BLaER1 treated with 17β-estradiol and CSF1 and Interleukin-3, amounts not matched to agents 10 nM and 100 nM (cell line): ENCODE measurements at regions not wholly inside any gene's neighbourhood (a gene's known extent, or its start where the extent isn't known, plus 50 kb on each side); places are given as distances from the start of the nearest gene placed in this dataset.

Experiments used
- H3K27ac ChIP-seq, 11 experiments: shearing (Covaris generic); formaldehyde crosslinking; 2 replicates each; pipeline ENCODE4 v1.8.1; 2022
- H3K27me3 ChIP-seq, 11 experiments: shearing (Covaris generic); formaldehyde crosslinking; 2 replicates each; pipeline ENCODE4 v1.8.1; 2022
- H3K36me3 ChIP-seq, 11 experiments: shearing (Covaris generic); formaldehyde crosslinking; 2 replicates each; pipeline ENCODE4 v1.8.1; 2022
- H3K4me1 ChIP-seq, 10 experiments: shearing (Covaris generic); formaldehyde crosslinking; 2 replicates each; pipeline ENCODE4 v1.8.1; 2022
- H3K4me2 ChIP-seq, 11 experiments: shearing (Covaris generic); formaldehyde crosslinking; 2 replicates each; pipeline ENCODE4 v1.8.1; 2022
- H3K4me3 ChIP-seq, 10 experiments: shearing (Covaris generic); formaldehyde crosslinking; 2 replicates each; pipeline ENCODE4 v1.8.1; 2022
- H3K9ac ChIP-seq, 11 experiments: shearing (Covaris generic); formaldehyde crosslinking; 2 replicates each; pipeline ENCODE4 v1.8.1; 2022
- H3K9me3 ChIP-seq, 11 experiments: shearing (Covaris generic); formaldehyde crosslinking; replicated peaks in 1 of 11; 2 replicates each; pipeline ENCODE4 v1.8.1; 2022
- H4K20me1 ChIP-seq, 11 experiments: shearing (Covaris generic); formaldehyde crosslinking; 2 replicates each; pipeline ENCODE4 v1.8.1; 2022
- Cebpa-rat ChIP-seq, 11 experiments: shearing (Covaris generic); IDR thresholded peaks; 2 replicates each; pipeline ENCODE4 v1.8.1; 2022

- H4K20me1 ChIP-seq = no peaks in the 10 kb centered on the region
- H3K36me3 ChIP-seq = no peaks in the 10 kb centered on the region
- H3K27ac ChIP-seq = no peak overlapping the region
- no peaks in the 10 kb centered on the region for H3K9me3 ChIP-seq
- H3K27me3 ChIP-seq = no peaks in the 10 kb centered on the region
- no peak for TF ChIP-seq Cebpa-rat (IDR thresholded peaks at IDR 0.05)
- H3K9ac ChIP-seq = no peak overlapping the region
- no peak overlapping the region; a peak in 1 of 22 replicates for H3K4me2 ChIP-seq
- H3K4me3 ChIP-seq = no peak overlapping the region
- H3K4me1 ChIP-seq = peaks cover 0 to 19% (median 8%) of the 10 kb centered on the region in 10 experiments; a peak in 11 of 20 replicates
Measured at GRCh38 chr10:83917537-83918506, 221.5 kb upstream of the GHITM start.

GRCh38 chr10:83919187-83919586, 220.1 kb upstream of the GHITM start:
- H3K27ac ChIP-seq = no peak overlapping the region
- peaks cover 0 to 19% (median 8%) of the 10 kb centered on the region in 10 experiments; a peak in 11 of 20 replicates for H3K4me1 ChIP-seq
- no peak for TF ChIP-seq Cebpa-rat (IDR thresholded peaks at IDR 0.05)
- H3K27me3 ChIP-seq = no peaks in the 10 kb centered on the region
- no peak overlapping the region for H3K4me3 ChIP-seq
- no peak overlapping the region for H3K4me2 ChIP-seq
- no peaks in the 10 kb centered on the region for H4K20me1 ChIP-seq
- H3K9ac ChIP-seq = no peak overlapping the region
- H3K36me3 ChIP-seq = no peaks in the 10 kb centered on the region
- no peaks in the 10 kb centered on the region for H3K9me3 ChIP-seq

GRCh38 chr10:83921984-83922860, 217.1 kb upstream of the GHITM start:
- no peaks in the 10 kb centered on the region for H3K9me3 ChIP-seq
- no peak for TF ChIP-seq Cebpa-rat (IDR thresholded peaks at IDR 0.05)
- H3K9ac ChIP-seq = no peak overlapping the region
- no peak overlapping the region for H3K4me3 ChIP-seq
- no peak overlapping the region for H3K4me2 ChIP-seq
- no peak overlapping the region for H3K27ac ChIP-seq
- no peaks in the 10 kb centered on the region for H4K20me1 ChIP-seq
- H3K36me3 ChIP-seq = no peaks in the 10 kb centered on the region
- peaks cover 0 to 10% (median 0%) of the 10 kb centered on the region in 10 experiments; a peak in 1 of 20 replicates for H3K4me1 ChIP-seq
- no peaks in the 10 kb centered on the region for H3K27me3 ChIP-seq

DNA sequence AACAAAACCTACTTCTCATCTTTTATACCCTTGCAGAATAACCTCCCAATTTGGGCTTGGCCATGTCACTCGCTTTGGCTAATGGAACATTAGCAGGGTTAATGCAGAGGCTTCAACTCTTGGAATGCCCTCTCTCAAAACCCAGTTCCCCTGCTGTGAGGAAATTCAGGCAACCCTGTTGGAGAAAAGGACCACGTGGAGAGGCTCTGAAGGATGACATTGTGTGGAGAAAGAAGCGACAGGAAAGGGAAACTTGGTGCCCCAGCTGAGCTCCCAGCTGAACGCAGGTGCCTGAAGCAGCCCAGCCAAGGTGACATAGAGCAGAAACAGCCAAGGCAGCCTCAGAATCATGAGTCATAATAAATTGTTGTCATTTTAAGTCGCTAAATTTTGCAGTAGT, 214.2 kb upstream of the GHITM start:
- Histone ChIP-seq H3K9ac (no peak overlapping the region), H3K4me2 (no peak overlapping the region), H3K9me3 (no peaks in the 10 kb centered on the region), H3K36me3 (no peaks in the 10 kb centered on the region), H3K4me3 (no peak overlapping the region), H3K27ac (no peak overlapping the region), H4K20me1 (no peaks in the 10 kb centered on the region), H3K4me1 (no peaks in the 10 kb centered on the region), H3K27me3 (no peaks in the 10 kb centered on the region)
- TF ChIP-seq Cebpa-rat (IDR thresholded peaks at IDR 0.05) = no peak

DNA sequence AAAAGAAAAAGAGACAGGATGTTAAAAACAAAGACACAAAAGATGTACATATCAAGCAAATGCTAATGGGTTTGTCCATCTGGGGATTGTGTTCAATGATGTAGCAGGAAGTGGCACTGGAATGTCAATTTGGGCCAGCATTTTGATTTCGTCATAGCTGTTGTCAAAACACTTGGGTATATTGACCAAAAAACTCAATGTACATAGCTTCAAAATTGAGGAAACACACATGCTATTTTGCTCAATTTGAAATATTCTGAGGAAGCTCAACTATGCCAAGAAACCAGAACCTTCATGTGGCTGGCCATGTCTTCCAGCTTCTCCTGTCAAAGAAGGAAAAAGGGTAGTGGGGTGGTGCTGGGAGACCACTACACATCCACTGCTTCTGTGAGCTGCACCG, 212.7 kb upstream of the GHITM start:
- no peak overlapping the region for H3K4me3 ChIP-seq
- no peaks in the 10 kb centered on the region for H3K4me1 ChIP-seq
- no peak overlapping the region for H3K4me2 ChIP-seq
- no peaks in the 10 kb centered on the region for H3K36me3 ChIP-seq
- no peaks in the 10 kb centered on the region for H3K27me3 ChIP-seq
- H3K27ac ChIP-seq = no peak overlapping the region
- H3K9ac ChIP-seq = no peak overlapping the region
- TF ChIP-seq Cebpa-rat (IDR thresholded peaks at IDR 0.05) = no peak
- no peaks in the 10 kb centered on the region for H4K20me1 ChIP-seq
- no peaks in the 10 kb centered on the region for H3K9me3 ChIP-seq

DNA sequence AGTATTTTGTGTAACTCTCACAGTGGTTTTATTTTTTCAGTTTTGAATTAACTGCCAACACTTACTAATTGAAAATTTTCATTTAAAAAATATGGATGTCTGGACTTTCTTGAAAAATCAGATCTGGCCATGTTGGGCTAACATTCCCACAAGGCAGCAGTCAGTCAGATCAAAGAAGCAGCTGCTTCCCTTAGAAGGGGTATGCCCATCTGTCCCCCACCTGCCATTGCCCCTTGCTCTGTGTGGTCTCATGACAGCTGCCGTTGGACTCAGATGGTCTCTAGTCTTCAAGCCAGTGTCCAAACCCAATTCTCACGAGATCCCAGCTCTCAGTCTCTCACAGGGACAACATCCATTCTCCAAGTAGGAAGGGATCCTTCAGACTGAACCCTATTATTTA, 212.1 kb upstream of the GHITM start:
- Histone ChIP-seq H3K27ac (no peak overlapping the region), H4K20me1 (no peaks in the 10 kb centered on the region), H3K4me3 (no peak overlapping the region)

DNA sequence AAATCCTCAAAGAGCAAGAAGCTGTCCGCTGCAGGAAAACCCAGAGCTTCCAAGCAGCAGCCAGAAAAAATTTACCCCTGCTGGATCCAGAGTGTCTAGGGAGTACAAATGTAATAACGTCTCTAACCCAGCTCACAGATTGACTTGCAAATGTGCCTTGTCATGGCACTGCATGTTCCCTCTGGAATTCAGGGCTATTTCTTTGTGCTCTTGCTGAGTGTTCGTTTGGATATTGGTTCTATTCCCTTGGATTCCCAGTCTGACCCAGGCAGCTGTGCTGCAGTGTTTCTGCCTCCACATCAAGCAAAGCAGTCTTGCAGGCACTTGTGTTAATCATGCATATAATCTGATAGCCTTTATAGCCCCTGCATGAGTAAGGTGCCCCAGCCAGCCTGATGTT, 209.9 kb upstream of the GHITM start:
- no peak overlapping the region for H3K27ac ChIP-seq
- H4K20me1 ChIP-seq = no peaks in the 10 kb centered on the region
- no peak overlapping the region for H3K9ac ChIP-seq
- no peaks in the 10 kb centered on the region for H3K9me3 ChIP-seq
- no peak overlapping the region for H3K4me3 ChIP-seq
- peaks cover 0 to 12% (median 9%) of the 10 kb centered on the region in 10 experiments; a peak in 12 of 20 replicates for H3K4me1 ChIP-seq
- H3K27me3 ChIP-seq = no peaks in the 10 kb centered on the region
- no peak for TF ChIP-seq Cebpa-rat (IDR thresholded peaks at IDR 0.05)
- no peaks in the 10 kb centered on the region for H3K36me3 ChIP-seq
- no peak overlapping the region for H3K4me2 ChIP-seq

More for the DNA sequence above, 212.1 kb upstream of the GHITM start:
- H3K9me3 ChIP-seq = no peaks in the 10 kb centered on the region
- H3K36me3 ChIP-seq = no peaks in the 10 kb centered on the region
- no peak overlapping the region for H3K9ac ChIP-seq
- H3K4me2 ChIP-seq = no peak overlapping the region
- TF ChIP-seq Cebpa-rat (IDR thresholded peaks at IDR 0.05) = no peak
- peaks cover 0 to 4% (median 2%) of the 10 kb centered on the region in 10 experiments; a peak in 10 of 20 replicates for H3K4me1 ChIP-seq
- no peaks in the 10 kb centered on the region for H3K27me3 ChIP-seq

- no peaks in the 10 kb centered on the region for H3K27me3 ChIP-seq
- H4K20me1 ChIP-seq = no peaks in the 10 kb centered on the region
- no peak overlapping the region for H3K4me3 ChIP-seq
- H3K9ac ChIP-seq = no peak overlapping the region
- no peaks in the 10 kb centered on the region for H3K36me3 ChIP-seq
- H3K4me1 ChIP-seq = peaks cover 0 to 12% (median 9%) of the 10 kb centered on the region in 10 experiments; a peak in 12 of 20 replicates
- TF ChIP-seq Cebpa-rat (IDR thresholded peaks at IDR 0.05) = no peak
- H3K27ac ChIP-seq = no peak overlapping the region
- no peaks in the 10 kb centered on the region for H3K9me3 ChIP-seq
- H3K4me2 ChIP-seq = no peak overlapping the region
Measured at GRCh38 chr10:83931669-83932068, 207.6 kb upstream of the GHITM start.

DNA sequence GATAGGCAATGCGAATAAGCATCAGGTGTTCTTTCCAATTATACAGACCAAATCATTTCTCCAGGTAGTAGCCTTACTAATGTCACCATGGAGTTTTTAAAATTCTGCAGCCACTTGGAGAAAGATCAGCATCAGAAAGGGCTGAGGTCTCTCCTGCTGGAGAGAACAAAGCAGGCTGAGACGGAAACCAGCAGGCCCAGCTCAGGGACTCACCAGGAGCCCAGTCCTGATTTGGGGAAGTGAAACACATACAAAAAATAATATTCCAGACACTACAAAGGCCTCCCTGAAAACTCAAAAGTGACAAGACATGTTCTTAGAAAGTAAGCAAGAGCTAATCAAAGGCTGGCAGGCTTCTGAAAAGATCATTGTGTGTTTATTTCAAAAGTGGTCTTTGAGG, 207.1 kb upstream of the GHITM start:
- Histone ChIP-seq H3K27me3 (no peaks in the 10 kb centered on the region), H3K4me1 (peaks cover 0 to 12% (median 9%) of the 10 kb centered on the region in 10 experiments; a peak in 12 of 20 replicates), H4K20me1 (no peaks in the 10 kb centered on the region), H3K9me3 (no peaks in the 10 kb centered on the region), H3K4me3 (no peak overlapping the region), H3K36me3 (no peaks in the 10 kb centered on the region), H3K27ac (no peak overlapping the region), H3K4me2 (peak overlapping the region in 7 of 11 experiments; percentile 0 to 45 (median 4); a peak in 4 of 22 replicates), H3K9ac (no peak overlapping the region)
- TF ChIP-seq Cebpa-rat (IDR thresholded peaks at IDR 0.05) = no peak
